Muscle layer of colon (tissue), 2 donors: ENCODE measurements at regions not wholly inside any gene's neighbourhood (a gene's known extent, or its start where the extent isn't known, plus 50 kb on each side); places are given as distances from the start of the nearest gene placed in this dataset.
"Not testable (repeated sequence)": the region's sequence is repeated elsewhere in the genome, so short reads cannot be mapped to it uniquely, and the experiment has no call there.

ENCODE experiments used
- H3K27ac ChIP-seq: one replicate; pipeline ENCODE4 v1.7.0; 2013; ENCODE audit warnings: low read depth, mild to moderate bottlenecking, low read length, moderate library complexity
- H3K27me3 ChIP-seq, 2 donors: one replicate each; pipeline ENCODE4 v1.7.0; 2013; ENCODE audit warnings: low read length in 2 of 2, mild to moderate bottlenecking in 2 of 2; ENCODE audit not compliant: insufficient read depth in 2 of 2, control insufficient read depth in 1 of 2
- H3K36me3 ChIP-seq: one replicate; pipeline ENCODE4 v1.7.0; 2013; ENCODE audit warnings: mild to moderate bottlenecking, low read length; ENCODE audit not compliant: insufficient read depth
- H3K4me1 ChIP-seq: one replicate; pipeline ENCODE4 v1.7.0; 2013; ENCODE audit warnings: mild to moderate bottlenecking, low read length; ENCODE audit not compliant: insufficient read depth
- H3K4me3 ChIP-seq, 2 donors: one replicate each; pipeline ENCODE4 v1.7.0; 2013; ENCODE audit warnings: low read length in 2 of 2, low read depth in 1 of 2, mild to moderate bottlenecking in 1 of 2, moderate library complexity in 1 of 2
- H3K9ac ChIP-seq: one replicate; pipeline ENCODE4 v1.7.0; 2013; ENCODE audit warnings: low read length
- H3K9me3 ChIP-seq: one replicate; pipeline ENCODE4 v1.7.0; 2013; ENCODE audit warnings: mild to moderate bottlenecking, low read length
- donor health status: abdominal sarcoma.
- donor health status: Adenocarcinoma of cecum.

DNA sequence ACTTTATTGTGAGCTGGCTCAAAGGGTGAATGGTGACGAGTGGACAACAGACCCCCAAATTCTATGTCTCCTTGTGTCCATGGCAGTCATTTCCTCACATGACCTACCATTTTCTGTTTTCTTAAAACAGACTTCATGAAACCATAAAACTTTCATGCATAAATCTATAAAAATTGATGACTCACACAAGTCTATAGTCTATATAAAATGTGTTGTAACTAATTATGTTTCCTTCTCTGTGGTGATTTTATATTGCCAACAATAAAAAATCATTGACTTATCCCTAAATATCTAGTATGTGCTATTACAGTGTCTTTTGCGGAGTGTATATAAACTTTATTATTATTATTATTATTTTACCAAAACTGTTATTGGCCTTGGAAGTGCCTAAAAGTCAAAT is 382.4 kb downstream of the MAT2B start:
- H3K9me3 ChIP-seq: no peaks in the 10 kb centered on the region
- H3K4me1 ChIP-seq: no peaks in the 10 kb centered on the region
- no peaks in the 10 kb centered on the region for H3K36me3 ChIP-seq
- no peak overlapping the region for H3K9ac ChIP-seq
- no peaks in the 10 kb centered on the region for H3K27me3 ChIP-seq
- H3K27ac ChIP-seq: no peak overlapping the region
- no peak overlapping the region for H3K4me3 ChIP-seq

GRCh38 chr5:163888366-163888765 is 382.9 kb downstream of the MAT2B start:
- H3K27ac ChIP-seq: no peak overlapping the region
- H3K27me3 ChIP-seq: no peaks in the 10 kb centered on the region
- H3K4me3 ChIP-seq: no peak overlapping the region
- no peaks in the 10 kb centered on the region for H3K36me3 ChIP-seq
- H3K9me3 ChIP-seq: no peaks in the 10 kb centered on the region
- H3K9ac ChIP-seq: no peak overlapping the region
- no peaks in the 10 kb centered on the region for H3K4me1 ChIP-seq

DNA sequence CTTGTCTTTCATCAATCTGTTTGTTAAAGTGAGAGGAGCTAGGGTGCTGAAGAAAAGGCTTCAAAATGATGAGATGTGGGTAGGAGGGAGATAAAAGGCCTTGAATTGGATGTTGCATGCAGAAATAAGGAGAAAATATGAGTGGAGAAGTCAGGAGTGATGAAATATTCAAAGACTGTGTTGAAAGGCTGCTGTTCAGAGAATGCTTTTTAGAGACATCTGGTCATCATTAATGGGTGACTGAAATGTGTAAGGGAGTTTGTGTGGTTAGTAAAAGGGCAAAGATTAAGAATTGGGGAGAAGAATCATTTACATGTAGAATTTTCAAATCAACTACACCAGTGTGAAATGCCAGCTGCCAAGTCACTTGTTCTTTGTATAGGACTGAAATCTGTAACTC is 383.9 kb downstream of the MAT2B start:
- Histone ChIP-seq H3K9ac (no peak overlapping the region), H3K9me3 (no peaks in the 10 kb centered on the region), H3K4me1 (no peaks in the 10 kb centered on the region)

DNA sequence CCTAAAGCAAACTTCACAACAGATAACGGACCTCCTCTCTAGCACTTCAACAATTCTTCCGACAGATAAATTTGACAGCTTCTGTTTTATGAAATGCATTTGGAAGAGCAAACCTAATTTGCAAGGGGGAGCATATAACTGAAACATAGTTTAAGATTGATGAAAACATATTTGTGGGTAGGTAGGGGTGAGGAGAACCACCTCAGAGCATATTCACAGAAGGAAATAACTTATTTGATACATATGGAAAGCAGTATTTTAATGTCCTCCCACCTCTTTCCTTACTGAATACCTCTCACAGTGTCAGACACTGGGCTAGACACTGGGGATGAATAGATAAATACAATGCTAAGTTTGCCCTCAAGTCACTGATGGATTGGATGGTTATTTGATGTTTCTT is 384.8 kb downstream of the MAT2B start:
- no peaks in the 10 kb centered on the region for H3K9me3 ChIP-seq
- no peak overlapping the region for H3K9ac ChIP-seq
- H3K4me1 ChIP-seq: no peaks in the 10 kb centered on the region
- H3K27me3 ChIP-seq: no peaks in the 10 kb centered on the region
- H3K36me3 ChIP-seq: no peaks in the 10 kb centered on the region
- H3K4me3 ChIP-seq: no peak overlapping the region
- H3K27ac ChIP-seq: no peak overlapping the region

More for the DNA sequence above, 383.9 kb downstream of the MAT2B start:
- Histone ChIP-seq H3K27me3 (no peaks in the 10 kb centered on the region), H3K36me3 (no peaks in the 10 kb centered on the region), H3K4me3 (no peak overlapping the region), H3K27ac (no peak overlapping the region)

- no peak overlapping the region for H3K27ac ChIP-seq
- H3K27me3 ChIP-seq: no peaks in the 10 kb centered on the region
- H3K9me3 ChIP-seq: no peaks in the 10 kb centered on the region
- no peak overlapping the region for H3K4me3 ChIP-seq
- no peaks in the 10 kb centered on the region for H3K36me3 ChIP-seq
- no peak overlapping the region for H3K9ac ChIP-seq
- H3K4me1 ChIP-seq: no peaks in the 10 kb centered on the region
These were observed 387.9 kb downstream of the MAT2B start for GRCh38 chr5:163893281-163893680.

DNA sequence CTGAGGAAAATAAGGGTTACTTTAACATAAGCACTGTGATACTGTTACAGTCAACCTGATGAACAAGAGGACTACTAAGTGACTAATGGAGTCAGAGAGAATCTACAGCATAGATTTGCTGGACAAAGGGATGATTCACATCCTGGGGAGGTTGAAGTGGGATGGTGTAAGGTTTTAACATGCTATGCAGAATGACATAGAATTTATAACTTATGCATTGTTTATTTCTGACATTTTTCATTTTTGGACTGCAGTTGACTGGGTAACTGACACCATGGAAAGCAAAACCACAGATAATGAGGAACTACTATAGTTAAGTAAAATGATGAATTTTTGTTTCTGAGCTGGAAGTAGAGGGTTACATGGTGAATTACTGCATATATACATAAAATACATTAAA is 389.2 kb downstream of the MAT2B start:
- Histone ChIP-seq H3K9ac (no peak overlapping the region), H3K27ac (no peak overlapping the region), H3K27me3 (no peaks in the 10 kb centered on the region), H3K36me3 (no peaks in the 10 kb centered on the region), H3K9me3 (no peaks in the 10 kb centered on the region), H3K4me1 (no peaks in the 10 kb centered on the region), H3K4me3 (no peak overlapping the region)

- H3K27ac ChIP-seq: no peak overlapping the region
- H3K27me3 ChIP-seq: no peaks in the 10 kb centered on the region
- no peak overlapping the region for H3K9ac ChIP-seq
- H3K36me3 ChIP-seq: no peaks in the 10 kb centered on the region
- H3K4me3 ChIP-seq: no peak overlapping the region
- no peaks in the 10 kb centered on the region for H3K9me3 ChIP-seq
- H3K4me1 ChIP-seq: no peaks in the 10 kb centered on the region
These were observed 393.5 kb downstream of the MAT2B start for GRCh38 chr5:163898873-163899272.

GRCh38 chr5:163907783-163908182 is 402.4 kb downstream of the MAT2B start:
- H3K4me1 ChIP-seq, H3K9ac ChIP-seq, H3K9me3 ChIP-seq, H3K36me3 ChIP-seq, H3K27ac ChIP-seq, H3K27me3 ChIP-seq, H3K4me3 ChIP-seq: not testable (repeated sequence)

DNA sequence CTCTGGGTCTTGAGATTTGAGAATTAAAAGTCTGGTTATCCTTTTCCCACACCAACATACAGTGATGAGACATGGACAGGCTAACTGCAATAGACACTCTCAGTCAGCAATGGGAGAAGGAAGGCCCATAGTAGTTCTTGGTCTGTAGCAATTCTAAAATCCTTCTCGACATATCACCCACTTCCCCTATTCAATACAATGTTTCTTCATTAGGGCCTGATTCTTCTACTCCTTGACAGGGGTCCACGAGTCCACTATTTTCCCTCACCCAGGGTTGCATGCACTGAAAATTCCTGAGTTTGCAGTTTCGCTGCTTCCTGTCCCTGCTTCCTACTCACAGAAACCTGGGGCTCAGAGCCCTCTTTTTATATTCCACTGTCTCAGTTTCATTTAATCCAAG is 402.8 kb downstream of the MAT2B start:
- H3K36me3 ChIP-seq: no peaks in the 10 kb centered on the region
- H3K4me3 ChIP-seq: no peak overlapping the region
- no peaks in the 10 kb centered on the region for H3K27me3 ChIP-seq
- H3K27ac ChIP-seq: no peak overlapping the region
- no peak overlapping the region for H3K9ac ChIP-seq
- H3K4me1 ChIP-seq: no peaks in the 10 kb centered on the region
- no peaks in the 10 kb centered on the region for H3K9me3 ChIP-seq

- Histone ChIP-seq H3K27me3 (no peaks in the 10 kb centered on the region), H3K36me3 (no peaks in the 10 kb centered on the region), H3K4me3 (no peak overlapping the region), H3K9me3 (no peaks in the 10 kb centered on the region), H3K9ac (no peak overlapping the region), H3K27ac (no peak overlapping the region), H3K4me1 (no peaks in the 10 kb centered on the region)
These were observed 404.8 kb downstream of the MAT2B start for GRCh38 chr5:163910226-163910625.

DNA sequence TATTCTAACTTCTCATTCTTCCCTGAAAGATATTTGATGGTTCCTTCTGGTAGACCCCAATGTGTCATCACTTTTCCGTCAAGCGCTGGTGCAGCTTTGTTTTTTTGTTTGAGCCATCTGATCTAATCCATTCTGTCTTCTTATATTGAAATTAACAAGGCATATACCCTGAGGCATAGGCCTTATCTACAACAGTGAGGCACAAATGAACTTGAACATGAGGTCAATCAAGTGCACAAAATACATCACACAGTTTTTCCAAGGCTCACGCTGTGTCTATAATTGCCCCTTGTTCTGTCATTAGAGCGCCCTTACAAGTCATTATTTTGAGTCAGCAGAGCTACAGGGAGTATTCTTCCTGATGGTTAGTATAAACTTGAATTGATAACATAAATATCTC is 406.6 kb downstream of the MAT2B start:
- H3K4me3 ChIP-seq: no peak overlapping the region
- no peak overlapping the region for H3K9ac ChIP-seq
- no peaks in the 10 kb centered on the region for H3K9me3 ChIP-seq
- H3K36me3 ChIP-seq: no peaks in the 10 kb centered on the region
- H3K27ac ChIP-seq: no peak overlapping the region
- H3K4me1 ChIP-seq: no peaks in the 10 kb centered on the region
- H3K27me3 ChIP-seq: no peaks in the 10 kb centered on the region

- no peak overlapping the region for H3K9ac ChIP-seq
- no peaks in the 10 kb centered on the region for H3K27me3 ChIP-seq
- H3K4me1 ChIP-seq: no peaks in the 10 kb centered on the region
- H3K4me3 ChIP-seq: no peak overlapping the region
- no peak overlapping the region for H3K27ac ChIP-seq
- no peaks in the 10 kb centered on the region for H3K9me3 ChIP-seq
- H3K36me3 ChIP-seq: no peaks in the 10 kb centered on the region
These were observed 408.1 kb downstream of the MAT2B start for GRCh38 chr5:163913548-163913947.
